Lung (tissue), 11 donors: ENCODE measurements at regions not wholly inside any gene's neighbourhood (a gene's known extent, or its start where the extent isn't known, plus 50 kb on each side); places are given as distances from the start of the nearest gene placed in this dataset.

Source experiments
- ATAC-seq: fragments of 200-7000 bp; cut with Tn5 transposase; one replicate; pipeline ENCODE4 v1.9.1; 2020; ENCODE audit warnings: moderate number of reproducible peaks; ENCODE audit not compliant: insufficient read depth, low FRiP score
- DNase-seq, 3 donors: peaks; one replicate each; pipeline ENCODE4 v3.0.0-alpha.2; 2013 to 2017
- H3K27ac ChIP-seq, 2 donors: one replicate each; pipeline ENCODE4 v1.5.1; 2013; ENCODE audit warnings: mild to moderate bottlenecking in 2 of 2, moderate library complexity in 2 of 2, control low read depth in 1 of 2, inconsistent platforms in 1 of 2, low read depth in 1 of 2, low read length in 1 of 2
- H3K27me3 ChIP-seq, 3 donors: one replicate each; pipeline ENCODE4 v1.5.1; 2013; ENCODE audit warnings: low read length in 2 of 3; ENCODE audit not compliant: control insufficient read depth in 3 of 3, insufficient read depth in 3 of 3
- H3K36me3 ChIP-seq, 4 donors: one replicate each; pipeline ENCODE4 v1.5.1; 2013; ENCODE audit warnings: low read length in 4 of 4, mild to moderate bottlenecking in 1 of 4, moderate library complexity in 1 of 4; ENCODE audit not compliant: control insufficient read depth in 4 of 4, insufficient read depth in 4 of 4
- H3K4me1 ChIP-seq, 5 donors: one replicate each; pipeline ENCODE4 v1.5.1; 2013; ENCODE audit warnings: low read length in 5 of 5, mild to moderate bottlenecking in 2 of 5, moderate library complexity in 1 of 5; ENCODE audit not compliant: control insufficient read depth in 5 of 5, insufficient read depth in 5 of 5
- H3K4me3 ChIP-seq: one replicate; pipeline ENCODE4 v1.5.1; 2013; ENCODE audit warnings: mild to moderate bottlenecking, control low read depth, moderate library complexity
- H3K9ac ChIP-seq, 2 donors: one replicate each; pipeline ENCODE4 v1.5.1; 2013; ENCODE audit warnings: low read length in 2 of 2, control low read depth in 1 of 2; ENCODE audit not compliant: insufficient read depth in 1 of 2
- H3K9me3 ChIP-seq, 4 donors: one replicate each; pipeline ENCODE4 v1.5.1; 2013; ENCODE audit warnings: low read length in 3 of 4, mild to moderate bottlenecking in 1 of 4, moderate library complexity in 1 of 4; ENCODE audit not compliant: control insufficient read depth in 4 of 4, insufficient read depth in 3 of 4
- WGBS, 2 donors: extraction: QIAGEN DNeasy Blood & Tissue Kit; methylation state at CpG; one replicate each; pipeline ENCODE4 v1.1.7; 2013; 5-methylcytosine and 5-hydroxymethylcytosine counted together
- TF ChIP-seq, protein P1 (sequence below): IDR thresholded peaks from 2 replicates; pipeline ENCODE4 v1.5.1; 2012; ENCODE audit warnings: mild to moderate bottlenecking; ENCODE audit errors: control extremely low read depth, extremely low read depth
- donor health status: control.
- donor health status: control.
- donor health status: Bipolar disorder and iron deficiency.
- donor health status: healthy.
- donor health status: DM: yes; HTN: yes; CAD: no.

DNA sequence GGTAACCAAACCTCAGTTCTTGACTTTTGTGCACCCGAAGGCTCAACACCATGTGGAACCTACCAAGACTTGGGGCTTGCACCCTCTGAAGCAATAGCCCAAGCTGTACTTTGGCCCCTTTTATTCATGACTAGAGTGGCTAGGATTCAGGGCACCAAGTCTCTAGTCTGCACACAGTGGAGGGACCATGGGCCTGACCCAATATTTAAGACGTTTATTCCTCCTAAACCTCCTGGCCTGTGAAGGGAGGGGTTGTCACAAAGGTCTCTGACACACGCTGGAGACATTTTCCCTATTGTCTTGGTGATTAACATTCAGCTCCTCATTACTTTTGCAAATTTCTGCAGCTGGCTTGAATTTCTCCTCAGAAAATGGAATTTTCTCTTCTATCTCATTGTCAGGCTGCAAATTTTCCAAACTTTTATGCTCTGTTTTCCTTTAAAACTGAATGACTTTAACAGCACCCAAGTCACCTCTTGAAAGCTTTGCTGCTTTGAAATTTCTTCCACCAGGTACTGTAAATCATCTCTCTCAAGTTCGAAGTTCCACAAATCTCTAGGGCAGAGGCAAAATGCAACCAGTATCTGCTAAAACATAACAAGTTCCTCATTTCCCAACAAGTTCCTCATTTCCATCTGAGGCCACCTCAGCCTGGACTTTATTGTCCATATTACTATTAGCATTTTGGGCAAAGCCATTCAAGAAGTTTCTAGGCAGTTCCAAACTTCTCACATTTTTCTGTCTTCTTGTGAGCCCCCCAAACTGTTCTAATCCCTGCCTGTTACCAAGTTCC is 481.4 kb upstream of the BTBD3 start:
- ATAC-seq (no peak), DNase-seq (no peak)
- Histone ChIP-seq H3K36me3 (no peaks in the 10 kb centered on the region), H3K4me1 (no peaks in the 10 kb centered on the region), H3K27ac (no peak overlapping the region), H3K4me3 (no peak overlapping the region), H3K27me3 (no peaks in the 10 kb centered on the region), H3K9ac (no peak overlapping the region), H3K9me3 (peaks cover 0 to 6% (median 0%) of the 10 kb centered on the region in 4 donors)
- 77% methylated on average over 4 of the region's 4 CpGs for WGBS, 2 donors
- TF ChIP-seq, protein P1, sequence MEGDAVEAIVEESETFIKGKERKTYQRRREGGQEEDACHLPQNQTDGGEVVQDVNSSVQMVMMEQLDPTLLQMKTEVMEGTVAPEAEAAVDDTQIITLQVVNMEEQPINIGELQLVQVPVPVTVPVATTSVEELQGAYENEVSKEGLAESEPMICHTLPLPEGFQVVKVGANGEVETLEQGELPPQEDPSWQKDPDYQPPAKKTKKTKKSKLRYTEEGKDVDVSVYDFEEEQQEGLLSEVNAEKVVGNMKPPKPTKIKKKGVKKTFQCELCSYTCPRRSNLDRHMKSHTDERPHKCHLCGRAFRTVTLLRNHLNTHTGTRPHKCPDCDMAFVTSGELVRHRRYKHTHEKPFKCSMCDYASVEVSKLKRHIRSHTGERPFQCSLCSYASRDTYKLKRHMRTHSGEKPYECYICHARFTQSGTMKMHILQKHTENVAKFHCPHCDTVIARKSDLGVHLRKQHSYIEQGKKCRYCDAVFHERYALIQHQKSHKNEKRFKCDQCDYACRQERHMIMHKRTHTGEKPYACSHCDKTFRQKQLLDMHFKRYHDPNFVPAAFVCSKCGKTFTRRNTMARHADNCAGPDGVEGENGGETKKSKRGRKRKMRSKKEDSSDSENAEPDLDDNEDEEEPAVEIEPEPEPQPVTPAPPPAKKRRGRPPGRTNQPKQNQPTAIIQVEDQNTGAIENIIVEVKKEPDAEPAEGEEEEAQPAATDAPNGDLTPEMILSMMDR = no peak

DNA sequence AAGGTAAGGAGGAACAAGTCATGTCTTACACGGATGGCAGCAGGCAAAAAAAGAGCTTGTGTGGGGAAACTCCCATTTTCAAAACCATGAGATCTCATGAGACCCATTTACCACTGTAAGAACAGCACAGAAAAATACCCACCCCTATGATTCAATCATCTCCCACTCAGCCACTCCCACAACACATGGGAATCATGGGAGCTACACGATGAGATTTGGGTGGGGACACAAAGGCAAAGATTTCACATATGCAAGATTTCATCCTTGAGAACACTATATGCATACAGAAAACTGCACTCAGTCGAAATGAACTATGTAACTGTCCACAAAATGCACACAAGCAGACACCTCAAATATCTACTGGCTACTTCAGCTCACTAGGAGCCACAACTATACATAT is 480.6 kb upstream of the BTBD3 start:
- DNase-seq = no peak
- no peak overlapping the region for H3K4me3 ChIP-seq
- H3K4me1 ChIP-seq = no peaks in the 10 kb centered on the region
- H3K9me3 ChIP-seq = peaks cover 0 to 6% (median 0%) of the 10 kb centered on the region in 4 donors
- H3K36me3 ChIP-seq = no peaks in the 10 kb centered on the region
- 74 to 88% methylated on average over 3 of the region's 3 CpGs for WGBS, 2 donors
- no peak overlapping the region for H3K27ac ChIP-seq
- ATAC-seq = no peak
- no peak overlapping the region for H3K9ac ChIP-seq
- TF ChIP-seq, protein P1 = no peak
- H3K27me3 ChIP-seq = no peaks in the 10 kb centered on the region

DNA sequence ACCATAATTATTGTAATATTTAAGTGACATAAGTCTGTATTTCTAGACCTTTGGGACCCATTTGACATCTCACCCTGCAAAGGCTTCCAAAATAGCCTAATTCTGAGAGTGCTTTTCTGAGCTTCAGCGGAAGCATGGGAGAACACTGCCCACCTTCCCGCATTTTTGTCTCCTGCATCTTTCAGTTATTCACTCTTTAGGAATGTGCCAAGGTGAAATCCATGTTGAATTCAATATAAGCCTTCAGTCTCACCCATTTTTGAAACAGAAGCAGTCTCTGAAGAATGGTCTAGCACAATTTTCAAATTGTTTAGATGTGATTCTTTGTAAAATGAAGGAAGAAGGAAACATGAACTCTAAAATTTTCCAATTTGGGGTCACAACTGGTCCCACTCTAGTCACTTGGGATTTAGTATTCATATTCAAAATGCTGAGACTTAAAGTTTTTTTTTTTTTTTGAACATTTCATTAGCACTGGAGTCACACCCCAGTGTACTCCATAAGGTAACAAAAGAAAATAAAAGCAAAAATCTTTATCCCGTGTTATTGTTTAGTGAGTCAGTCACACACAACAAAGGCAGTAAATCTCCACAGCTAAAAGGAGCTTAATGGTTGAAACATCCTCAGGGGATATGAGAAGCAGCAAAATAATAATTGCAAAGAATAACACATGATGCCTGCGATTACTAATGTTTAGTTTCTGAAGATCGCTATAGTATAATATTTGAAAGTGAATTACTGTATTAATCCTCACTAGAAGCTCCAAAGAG is 479.9 kb upstream of the BTBD3 start:
- DNase-seq = no peak
- peaks cover 0 to 6% (median 0%) of the 10 kb centered on the region in 4 donors for H3K9me3 ChIP-seq
- no peaks in the 10 kb centered on the region for H3K27me3 ChIP-seq
- no peaks in the 10 kb centered on the region for H3K4me1 ChIP-seq
- H3K4me3 ChIP-seq = no peak overlapping the region
- no peak overlapping the region for H3K27ac ChIP-seq
- no peak for ATAC-seq
- no peak overlapping the region for H3K9ac ChIP-seq
- WGBS, 2 donors = 96 to 97% methylated on average over 5 of the region's 5 CpGs
- TF ChIP-seq, protein P1 = no peak
- H3K36me3 ChIP-seq = no peaks in the 10 kb centered on the region
